Testis (tissue), 2 donors: ENCODE measurements at regions not wholly inside any gene's neighbourhood (a gene's known extent, or its start where the extent isn't known, plus 50 kb on each side); places are given as distances from the start of the nearest gene placed in this dataset.

Source experiments
- CTCF ChIP-seq, 3 experiments: fragments of 450-650 bp in 2 of 3; fragments of 200-600 bp in 1 of 3; sonication (generic) in 1 of 3; IDR thresholded peaks; one replicate each; pipeline ENCODE4 v1.5.1; 2016 to 2019; ENCODE audit warnings: antibody characterized with exemption in 3 of 3, mild to moderate bottlenecking in 2 of 3, moderate library complexity in 1 of 3
- POLR2A ChIP-seq: fragments of 450-650 bp; IDR thresholded peaks from one replicate; pipeline ENCODE4 v1.6.1; 2017; ENCODE audit warnings: antibody characterized with exemption, mild to moderate bottlenecking, moderate library complexity

GRCh38 chr2:120572226-120572625, 163.4 kb upstream of the GLI2 start:
- TF ChIP-seq CTCF (IDR thresholded peaks at IDR 0.05) (no peak), POLR2A (no peak)
